ENCODE measurements at regions not wholly inside any gene's neighbourhood (a gene's known extent, or its start where the extent isn't known, plus 50 kb on each side); places are given as distances from the start of the nearest gene placed in this dataset.

- no peak for DNase-seq (ENCODE audit: low spot score)
Observed at GRCh38 chr1:188420177-188420576, 1591.4 kb downstream of the PLA2G4A start.

- no peak for DNase-seq (ENCODE audit: low spot score)
Observed at GRCh38 chr1:188423073-188423472, 1594.3 kb downstream of the PLA2G4A start.

GRCh38 chr1:188424176-188424575 lies 1595.4 kb downstream of the PLA2G4A start:
- DNase-seq (ENCODE audit: low spot score) = no peak

GRCh38 chr1:188425687-188426086 lies 1596.9 kb downstream of the PLA2G4A start:
- DNase-seq (ENCODE audit: low spot score) = no peak

GRCh38 chr1:188426561-188426960 lies 1597.8 kb downstream of the PLA2G4A start:
- no peak for DNase-seq (ENCODE audit: low spot score)

GRCh38 chr1:188427642-188428041 lies 1598.9 kb downstream of the PLA2G4A start:
- DNase-seq (ENCODE audit: low spot score) = no peak

- DNase-seq (ENCODE audit: low spot score) = no peak
Observed at GRCh38 chr1:188429386-188429785, 1600.6 kb downstream of the PLA2G4A start.

- no peak for DNase-seq (ENCODE audit: low spot score)
Observed at GRCh38 chr1:188432427-188432826, 1603.7 kb downstream of the PLA2G4A start.

GRCh38 chr1:188433425-188433824 lies 1604.7 kb downstream of the PLA2G4A start:
- DNase-seq (ENCODE audit: low spot score) = no peak

GRCh38 chr1:188444526-188444925 lies 1615.8 kb downstream of the PLA2G4A start:
- DNase-seq (ENCODE audit: low spot score) = no peak

- DNase-seq (ENCODE audit: low spot score) = no peak
Observed at GRCh38 chr1:188462837-188463236, 1634.1 kb downstream of the PLA2G4A start.

- no peak for DNase-seq (ENCODE audit: low spot score)
Observed at GRCh38 chr1:188463919-188464318, 1635.2 kb downstream of the PLA2G4A start.

GRCh38 chr1:188466539-188466938 lies 1637.8 kb downstream of the PLA2G4A start:
- no peak for DNase-seq (ENCODE audit: low spot score)

GRCh38 chr1:188476606-188477005 lies 1647.9 kb downstream of the PLA2G4A start:
- DNase-seq (ENCODE audit: low spot score) = no peak

- DNase-seq (ENCODE audit: low spot score) = no peak
Observed at GRCh38 chr1:188489336-188490112, 1660.8 kb downstream of the PLA2G4A start.

- DNase-seq (ENCODE audit: low spot score) = no peak
Observed at GRCh38 chr1:188496506-188496905, 1667.8 kb downstream of the PLA2G4A start.

GRCh38 chr1:188497020-188497419 lies 1668.3 kb downstream of the PLA2G4A start:
- DNase-seq (ENCODE audit: low spot score) = no peak

GRCh38 chr1:188499690-188500089 lies 1670.9 kb downstream of the PLA2G4A start:
- DNase-seq (ENCODE audit: low spot score) = no peak

GRCh38 chr1:188514917-188515316 lies 1686.2 kb downstream of the PLA2G4A start:
- no peak for DNase-seq (ENCODE audit: low spot score)

GRCh38 chr1:188517139-188517538 lies 1688.4 kb downstream of the PLA2G4A start:
- DNase-seq (ENCODE audit: low spot score) = no peak

- no peak for DNase-seq (ENCODE audit: low spot score)
Observed at GRCh38 chr1:188551176-188551575, 1722.4 kb downstream of the PLA2G4A start.

GRCh38 chr1:188557053-188557452 lies 1728.3 kb downstream of the PLA2G4A start:
- no peak for DNase-seq (ENCODE audit: low spot score)

GRCh38 chr1:188582911-188583532 lies 1754.3 kb downstream of the PLA2G4A start:
- no peak for DNase-seq (ENCODE audit: low spot score)

- DNase-seq (ENCODE audit: low spot score) = no peak
Observed at GRCh38 chr1:188584119-188584518, 1755.4 kb downstream of the PLA2G4A start.

Measured in SW480 (cell line).